GM12891 (cell line): ENCODE measurements at regions not wholly inside any gene's neighbourhood (a gene's known extent, or its start where the extent isn't known, plus 50 kb on each side); places are given as distances from the start of the nearest gene placed in this dataset.

Source experiments
- PAX5 ChIP-seq: IDR thresholded peaks from 2 replicates; pipeline ENCODE4 v1.6.1; 2011; ENCODE audit warnings: low read length, moderate library complexity, mild to moderate bottlenecking; ENCODE audit not compliant: insufficient read depth, severe bottlenecking
- POLR2A ChIP-seq: IDR thresholded peaks from 2 replicates; pipeline ENCODE4 v1.6.1; 2011; ENCODE audit warnings: low read depth, low read length, control low read depth
- POLR2AphosphoS5 ChIP-seq: IDR thresholded peaks from 2 replicates; pipeline ENCODE4 v1.6.1; 2011; ENCODE audit warnings: low read depth, low read length, control low read depth
- SPI1 ChIP-seq: IDR thresholded peaks from 2 replicates; pipeline ENCODE4 v1.6.1; 2011; ENCODE audit warnings: low read depth, low read length, control low read depth
- TAF1 ChIP-seq: IDR thresholded peaks from 2 replicates; pipeline ENCODE4 v1.6.1; 2011; ENCODE audit warnings: low read depth, low read length, control low read depth

DNA sequence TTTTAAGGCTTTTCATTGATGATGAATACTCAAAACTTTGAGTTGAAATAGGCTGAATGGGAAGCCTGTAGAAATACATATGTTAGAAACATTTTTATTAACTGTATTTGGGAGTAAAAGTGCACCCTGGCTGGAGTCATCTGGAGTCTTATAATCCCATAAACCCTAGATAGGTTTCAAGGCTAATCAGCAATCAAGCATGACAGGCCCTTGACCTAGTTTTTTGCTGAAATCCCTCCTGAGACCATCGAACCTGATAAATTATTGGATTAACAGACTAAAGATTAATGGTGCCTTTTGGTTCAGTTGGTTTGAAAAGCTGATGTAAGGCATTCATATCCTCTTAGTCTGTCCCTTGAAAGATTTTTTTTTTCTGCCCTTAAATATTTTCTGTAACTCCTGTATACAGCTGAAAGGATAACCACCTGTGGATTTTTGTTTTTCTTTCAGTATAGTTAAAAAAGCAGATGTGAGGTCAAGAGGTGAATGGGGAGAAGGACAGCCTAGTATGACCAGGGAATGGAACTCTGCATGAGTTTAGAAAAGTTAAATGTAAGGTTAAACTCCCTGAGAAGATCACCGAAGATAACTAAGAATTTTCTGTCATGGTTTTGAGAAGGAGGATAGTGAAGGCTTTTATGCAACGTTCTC, 69.4 kb upstream of the STXBP5L start:
- no peak for TF ChIP-seq POLR2A
- TF ChIP-seq POLR2AphosphoS5, result no peak
- TF ChIP-seq TAF1, result no peak
- no peak for TF ChIP-seq PAX5
- TF ChIP-seq SPI1, result no peak
